RWPE1 (cell line): ENCODE measurements at regions not wholly inside any gene's neighbourhood (a gene's known extent, or its start where the extent isn't known, plus 50 kb on each side); places are given as distances from the start of the nearest gene placed in this dataset.

ENCODE experiments used
- CTCF ChIA-PET: fragments of 350-600 bp; sonication (Branson Sonifier 250); formaldehyde crosslinking; extraction: SDS; loops from one replicate; lab custom pipeline; 2021; lab: Yijun Ruan, JAX
- POLR2A ChIA-PET: fragments of 400-600 bp; formaldehyde crosslinking; extraction: SDS; loops from one replicate; lab custom pipeline; 2020; ENCODE audit warnings: antibody characterized with exemption; ENCODE audit not compliant: low non-redundant PET; lab: Yijun Ruan, JAX
- DNase-seq: peaks from one replicate; pipeline ENCODE4 v3.0.0; 2012; ENCODE audit warnings: low spot score
- H3K27ac ChIP-seq: fragments of 450-650 bp; 2 replicates; pipeline ENCODE4 v1.5.1; 2017
- CTCF ChIP-seq: fragments of 450-650 bp; conservative IDR thresholded peaks from 2 replicates; pipeline ENCODE4 v1.5.1; 2017; ENCODE audit warnings: low read depth, mild to moderate bottlenecking

GRCh38 chrX:9141496-9141895, 107.6 kb upstream of the FAM9B start:
- POLR2A ChIA-PET = no interaction called here
- peak; percentile 13 for DNase-seq
- no peak for TF ChIP-seq CTCF
- CTCF ChIA-PET = no interaction called here
- H3K27ac ChIP-seq = no peak overlapping the region

DNA sequence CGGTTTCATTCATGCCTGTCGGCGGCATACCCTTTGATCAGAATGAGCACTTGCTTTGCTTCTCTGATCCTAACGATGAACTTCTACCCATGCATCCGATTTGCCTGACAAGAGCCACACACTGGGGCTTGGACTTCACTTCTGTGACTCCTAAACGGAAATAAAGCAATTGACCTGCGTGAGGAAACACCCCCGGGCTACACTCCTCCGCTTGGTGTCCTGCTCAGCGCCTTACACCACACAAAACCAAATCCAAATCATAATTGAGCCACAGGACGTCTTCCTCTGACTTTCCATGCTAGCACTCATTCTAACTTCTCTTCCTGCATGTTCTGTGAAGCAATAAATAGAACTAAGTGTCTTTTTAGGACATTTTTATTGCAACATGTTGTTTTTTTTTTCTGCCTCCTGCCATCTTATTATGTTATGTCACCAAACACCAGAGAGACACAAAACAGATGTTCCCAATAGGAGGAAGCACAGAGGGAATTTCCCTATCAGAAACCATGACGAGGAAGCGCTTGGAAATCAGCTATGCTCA, 110.8 kb upstream of the FAM9B start:
- no peak for TF ChIP-seq CTCF
- DNase-seq = no peak
- H3K27ac ChIP-seq = no peak overlapping the region
- POLR2A ChIA-PET = no interaction called here
- CTCF ChIA-PET = no interaction called here

GRCh38 chrX:9146657-9147056, 112.7 kb upstream of the FAM9B start:
- POLR2A ChIA-PET = no interaction called here
- TF ChIP-seq CTCF = no peak
- no peak overlapping the region for H3K27ac ChIP-seq
- DNase-seq = no peak
- CTCF ChIA-PET = no interaction called here

- CTCF ChIA-PET = no interaction called here
- no peak for TF ChIP-seq CTCF
- no peak overlapping the region for H3K27ac ChIP-seq
- no peak for DNase-seq
- POLR2A ChIA-PET = no interaction called here
These were observed 113.2 kb upstream of the FAM9B start for GRCh38 chrX:9147086-9147485.

GRCh38 chrX:9147726-9148125, 113.8 kb upstream of the FAM9B start:
- no peak for TF ChIP-seq CTCF
- no peak for DNase-seq
- CTCF ChIA-PET = no interaction called here
- POLR2A ChIA-PET = no interaction called here
- no peak overlapping the region for H3K27ac ChIP-seq

- POLR2A ChIA-PET = no interaction called here
- CTCF ChIA-PET = no interaction called here
- TF ChIP-seq CTCF = no peak
- peak; percentile 17 for DNase-seq
- no peak overlapping the region for H3K27ac ChIP-seq
These were observed 114.9 kb upstream of the FAM9B start for GRCh38 chrX:9148615-9149399.
